Natural killer cell (primary cell): ENCODE measurements at regions not wholly inside any gene's neighbourhood (a gene's known extent, or its start where the extent isn't known, plus 50 kb on each side); places are given as distances from the start of the nearest gene placed in this dataset.

ENCODE experiments used
- ATAC-seq, 3 donors: fragments of 150-1000 bp in 2 of 3; fragments of 200-7000 bp in 1 of 3; cut with Tn5 transposase; 1 replicate in 1 of 3; 2 replicates in 2 of 3; pipeline ENCODE4 v1.10.0; 2021; ENCODE audit warnings: mild to moderate bottlenecking in 2 of 3, moderate library complexity in 2 of 3
- DNase-seq, 2 donors: peaks; one replicate each; pipeline versions ENCODE4 v3.0.0 to v3.0.0-alpha.2; 2013 to 2021; ENCODE audit warnings: mixed read lengths in 1 of 2
- H3K27ac ChIP-seq: one replicate; pipeline ENCODE4 v1.5.1; 2013; ENCODE audit warnings: mild to moderate bottlenecking, low read length
- H3K27me3 ChIP-seq: one replicate; pipeline ENCODE4 v1.6.1; 2013; ENCODE audit warnings: low read length; ENCODE audit not compliant: control insufficient read depth, insufficient read depth
- H3K36me3 ChIP-seq: one replicate; pipeline ENCODE4 v1.6.1; 2013; ENCODE audit warnings: low read length; ENCODE audit not compliant: control insufficient read depth, insufficient read depth
- H3K4me1 ChIP-seq: one replicate; pipeline ENCODE4 v1.6.1; 2013; ENCODE audit warnings: low read length; ENCODE audit not compliant: control insufficient read depth, insufficient read depth
- H3K4me3 ChIP-seq: one replicate; pipeline ENCODE4 v1.5.1; 2013; ENCODE audit warnings: low read length
- H3K9me3 ChIP-seq: one replicate; pipeline ENCODE4 v1.6.1; 2013; ENCODE audit warnings: low read length; ENCODE audit not compliant: control insufficient read depth, insufficient read depth
- H3K27ac Mint-ChIP-seq, 2 donors: one replicate each; pipeline ENCODE4 v1.8.0; 2022; ENCODE audit warnings: mild to moderate bottlenecking in 2 of 2, mixed read lengths in 2 of 2, moderate library complexity in 1 of 2
- H3K27me3 Mint-ChIP-seq, 2 donors: one replicate each; pipeline ENCODE4 v1.8.0; 2022; ENCODE audit warnings: low read depth in 2 of 2, mixed read lengths in 2 of 2
- H3K36me3 Mint-ChIP-seq: one replicate; pipeline ENCODE4 v1.8.0; 2022; ENCODE audit warnings: mixed read lengths
- H3K4me1 Mint-ChIP-seq, 2 donors: one replicate each; pipeline ENCODE4 v1.8.0; 2022; ENCODE audit warnings: mixed read lengths in 2 of 2
- H3K4me3 Mint-ChIP-seq: one replicate; pipeline ENCODE4 v1.8.0; 2022; ENCODE audit warnings: mild to moderate bottlenecking, moderate library complexity, mixed read lengths
- H3K9me3 Mint-ChIP-seq, 2 donors: one replicate each; pipeline ENCODE4 v1.8.0; 2022; ENCODE audit warnings: mixed read lengths in 2 of 2
- CTCF ChIP-seq: fragments of 200-600 bp; IDR thresholded peaks from one replicate; pipeline ENCODE4 v1.8.0; 2022; ENCODE audit warnings: antibody characterized with exemption
- WGBS: methylation state at CpG from one replicate; pipeline ENCODE4 v1.1.7; 2013; ENCODE audit warnings: missing lambda C conversion rate; ENCODE audit not compliant: insufficient coverage; 5-methylcytosine and 5-hydroxymethylcytosine counted together
- intact Hi-C: fragments of 100-400 bp; cut with micrococcal nuclease; formaldehyde crosslinking; loops from one replicate; pipeline ENCODE4 v1.14.2; 2022

- no peak overlapping the region for H3K27ac ChIP-seq
- DNase-seq (no peak), ATAC-seq (no peak)
- Mint-ChIP-seq H3K27ac (no peak overlapping the region), H3K4me1 (no peaks in the 10 kb centered on the region), H3K27me3 (peaks cover 0 to 3% of the 10 kb centered on the region in 2 donors), H3K36me3 (no peaks in the 10 kb centered on the region), H3K9me3 (no peaks in the 10 kb centered on the region), H3K4me3 (no peak overlapping the region)
- no peak for TF ChIP-seq CTCF
- H3K4me3 ChIP-seq, result no peak overlapping the region
- H3K4me1 ChIP-seq, result no peaks in the 10 kb centered on the region
- WGBS, result 93% methylated on average over 6 of the region's 6 CpGs
- H3K27me3 ChIP-seq, result no peaks in the 10 kb centered on the region
- intact Hi-C loops, result no loop called here
- H3K36me3 ChIP-seq, result no peaks in the 10 kb centered on the region
- no peaks in the 10 kb centered on the region for H3K9me3 ChIP-seq
Observed at GRCh38 chr9:107620236-107620635, 130.7 kb upstream of the KLF4 start.

DNA sequence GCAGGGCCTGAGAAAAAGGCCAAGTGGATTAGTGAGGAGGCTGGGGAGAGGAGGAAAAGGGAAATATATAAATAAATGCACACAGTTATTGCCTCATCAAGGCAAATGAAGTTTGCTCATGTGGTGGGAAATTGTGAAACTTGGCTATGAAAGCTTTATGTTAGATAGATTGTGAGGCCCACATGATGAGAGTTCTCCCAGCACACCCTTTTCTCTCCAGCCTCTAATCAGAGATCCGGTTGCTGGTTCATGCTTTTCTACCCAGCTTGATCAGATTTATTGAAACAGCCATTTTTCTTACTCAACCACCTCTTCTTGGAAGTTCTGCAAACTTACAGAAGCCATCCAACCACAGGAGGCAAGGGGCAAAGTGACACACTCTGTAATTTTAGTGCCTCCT is 125.8 kb upstream of the KLF4 start:
- H3K27me3 ChIP-seq, result no peaks in the 10 kb centered on the region
- peaks cover 4% of the 10 kb centered on the region for H3K4me1 ChIP-seq
- no peak for TF ChIP-seq CTCF
- Mint-ChIP-seq H3K4me1 (no peaks in the 10 kb centered on the region), H3K27ac (no peak overlapping the region), H3K4me3 (no peak overlapping the region), H3K9me3 (no peaks in the 10 kb centered on the region), H3K27me3 (peaks cover 0 to 5% of the 10 kb centered on the region in 2 donors), H3K36me3 (no peaks in the 10 kb centered on the region)
- intact Hi-C loops, result no loop called here
- WGBS, result 93% methylated on average over 1 of the region's 1 CpG
- H3K4me3 ChIP-seq, result no peak overlapping the region
- H3K36me3 ChIP-seq, result no peaks in the 10 kb centered on the region
- ATAC-seq (no peak), DNase-seq (no peak)
- H3K27ac ChIP-seq, result no peak overlapping the region
- H3K9me3 ChIP-seq, result no peaks in the 10 kb centered on the region

DNA sequence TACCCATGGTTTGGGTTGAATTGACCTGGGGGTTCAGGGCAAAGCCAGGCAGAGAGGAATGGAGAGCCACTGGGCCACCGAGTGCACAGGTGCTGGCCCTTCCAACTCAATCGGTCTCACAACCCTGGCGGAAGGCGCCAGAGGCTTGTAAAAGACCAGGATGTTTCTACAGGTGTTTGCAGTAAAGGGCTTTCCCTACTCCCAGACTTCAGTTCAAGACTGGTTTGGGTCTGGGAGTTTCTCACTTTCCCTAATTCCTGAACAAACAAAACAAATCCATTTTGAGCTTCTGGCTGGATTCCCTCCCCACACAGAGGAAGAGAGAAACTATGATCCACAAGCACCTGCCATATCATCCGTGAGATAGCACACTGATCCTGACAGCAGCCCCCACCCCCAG is 125.2 kb upstream of the KLF4 start:
- no peaks in the 10 kb centered on the region for H3K27me3 ChIP-seq
- no peaks in the 10 kb centered on the region for H3K36me3 ChIP-seq
- Mint-ChIP-seq H3K27ac (no peak overlapping the region), H3K27me3 (peaks cover 0 to 5% of the 10 kb centered on the region in 2 donors), H3K9me3 (no peaks in the 10 kb centered on the region), H3K4me1 (no peaks in the 10 kb centered on the region), H3K4me3 (no peak overlapping the region), H3K36me3 (no peaks in the 10 kb centered on the region)
- H3K27ac ChIP-seq, result no peak overlapping the region
- DNase-seq, result no peak
- WGBS, result 90% methylated on average over 4 of the region's 5 CpGs
- no peak overlapping the region for H3K4me3 ChIP-seq
- no peaks in the 10 kb centered on the region for H3K9me3 ChIP-seq
- TF ChIP-seq CTCF, result no peak
- ATAC-seq, result no peak
- peaks cover 4% of the 10 kb centered on the region for H3K4me1 ChIP-seq
- intact Hi-C loops, result no loop called here

DNA sequence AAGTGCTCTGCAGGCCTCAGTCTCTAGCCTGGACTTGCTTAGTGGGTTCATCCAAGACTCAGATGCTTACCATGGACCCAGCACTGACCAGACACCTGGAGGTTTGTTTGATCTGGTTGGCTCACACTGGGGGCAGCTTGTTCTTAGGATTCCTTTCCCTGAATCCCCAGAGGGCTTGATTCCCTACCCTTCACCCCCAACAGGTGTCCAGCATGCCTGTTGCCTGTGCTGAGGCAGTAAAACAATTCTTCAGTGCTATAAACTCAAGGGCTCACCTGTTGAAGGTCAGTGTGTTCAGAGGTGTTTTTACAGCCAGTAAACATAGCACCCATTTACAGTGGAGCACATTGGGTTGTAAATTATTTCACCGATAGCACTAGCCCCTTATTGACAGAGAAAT is 123.8 kb upstream of the KLF4 start:
- peaks cover 0 to 2% of the 10 kb centered on the region in 2 donors for H3K27me3 Mint-ChIP-seq

More for the DNA sequence above, 123.8 kb upstream of the KLF4 start:
- Mint-ChIP-seq H3K4me1 (no peaks in the 10 kb centered on the region), H3K4me3 (no peak overlapping the region), H3K27ac (no peak overlapping the region), H3K9me3 (no peaks in the 10 kb centered on the region), H3K36me3 (no peaks in the 10 kb centered on the region)
- H3K36me3 ChIP-seq, result no peaks in the 10 kb centered on the region
- H3K4me3 ChIP-seq, result no peak overlapping the region
- no peak for TF ChIP-seq CTCF
- ATAC-seq (no peak), DNase-seq (no peak)
- no peak overlapping the region for H3K27ac ChIP-seq
- H3K9me3 ChIP-seq, result no peaks in the 10 kb centered on the region
- intact Hi-C loops, result no loop called here
- no peaks in the 10 kb centered on the region for H3K27me3 ChIP-seq
- WGBS, result no CpG with 5 or more reads among the region's 1 CpG
- H3K4me1 ChIP-seq, result peaks cover 4% of the 10 kb centered on the region
